ENCODE measurements at regions not wholly inside any gene's neighbourhood (a gene's known extent, or its start where the extent isn't known, plus 50 kb on each side); places are given as distances from the start of the nearest gene placed in this dataset.
"Not testable (repeated sequence)": the region's sequence is repeated elsewhere in the genome, so short reads cannot be mapped to it uniquely, and the experiment has no call there.

GRCh38 chr2:129015397-129016285 is 697.0 kb upstream of the HS6ST1 start:
- TF ChIP-seq POLR2A (IDR thresholded peaks at IDR 0.05) (no peak), CTCF (IDR thresholded peaks at IDR 0.05) (no peak)
- no peak overlapping the region for H3K4me3 ChIP-seq

GRCh38 chr2:129016972-129017371 is 698.3 kb upstream of the HS6ST1 start:
- no peak for TF ChIP-seq POLR2A (IDR thresholded peaks at IDR 0.05)
- no peak for TF ChIP-seq CTCF (IDR thresholded peaks at IDR 0.05)
- H3K27ac ChIP-seq = no peak overlapping the region
- H3K4me3 ChIP-seq = no peak overlapping the region

More at GRCh38 chr2:129015397-129016285, 697.0 kb upstream of the HS6ST1 start:
- Histone ChIP-seq H3K4me1 (no peaks in the 10 kb centered on the region), H3K9me3 (no peaks in the 10 kb centered on the region), H3K27ac (no peak overlapping the region), H3K36me3 (no peaks in the 10 kb centered on the region), H3K27me3 (no peaks in the 10 kb centered on the region)
- DNase-seq = no peak

GRCh38 chr2:129024796-129025195 is 706.1 kb upstream of the HS6ST1 start:
- Histone ChIP-seq H3K36me3 (no peaks in the 10 kb centered on the region), H3K27ac (no peak overlapping the region), H3K4me3 (no peak overlapping the region), H3K9me3 (no peaks in the 10 kb centered on the region), H3K27me3 (no peaks in the 10 kb centered on the region), H3K4me1 (no peaks in the 10 kb centered on the region)
- TF ChIP-seq CTCF (IDR thresholded peaks at IDR 0.05) = no peak
- no peak for TF ChIP-seq POLR2A (IDR thresholded peaks at IDR 0.05)
- DNase-seq = no peak

More at GRCh38 chr2:129016972-129017371, 698.3 kb upstream of the HS6ST1 start:
- no peak for DNase-seq
- Histone ChIP-seq H3K27me3 (no peaks in the 10 kb centered on the region), H3K36me3 (no peaks in the 10 kb centered on the region), H3K4me1 (no peaks in the 10 kb centered on the region), H3K9me3 (no peaks in the 10 kb centered on the region)

GRCh38 chr2:129035992-129036391 is 717.3 kb upstream of the HS6ST1 start:
- Histone ChIP-seq H3K27ac (no peak overlapping the region), H3K27me3 (no peaks in the 10 kb centered on the region), H3K4me1 (no peaks in the 10 kb centered on the region), H3K9me3 (no peaks in the 10 kb centered on the region), H3K4me3 (no peak overlapping the region), H3K36me3 (no peaks in the 10 kb centered on the region)
- no peak for DNase-seq
- no peak for TF ChIP-seq POLR2A (IDR thresholded peaks at IDR 0.05)
- TF ChIP-seq CTCF (IDR thresholded peaks at IDR 0.05) = no peak

- H3K4me1 ChIP-seq, H3K9me3 ChIP-seq, H3K27me3 ChIP-seq, H3K27ac ChIP-seq, H3K36me3 ChIP-seq, DNase-seq, H3K4me3 ChIP-seq: not testable (repeated sequence)
Measured at GRCh38 chr2:129043677-129044076, 725.0 kb upstream of the HS6ST1 start.

- not testable (repeated sequence) for H3K27me3 ChIP-seq, H3K36me3 ChIP-seq, H3K4me1 ChIP-seq, H3K4me3 ChIP-seq, H3K27ac ChIP-seq, DNase-seq, H3K9me3 ChIP-seq
Measured at GRCh38 chr2:129046475-129046874, 727.8 kb upstream of the HS6ST1 start.

All from Peyer's patch (tissue), 4 donors.